Spleen (tissue), 11 donors: ENCODE measurements at regions not wholly inside any gene's neighbourhood (a gene's known extent, or its start where the extent isn't known, plus 50 kb on each side); places are given as distances from the start of the nearest gene placed in this dataset.

ENCODE experiments used
- DNase-seq: peaks from one replicate; pipeline ENCODE4 v3.0.0-alpha.2; 2020
- H3K27ac ChIP-seq, 8 donors: fragments of 200-600 bp; sonication (generic) in 7 of 8; 1 replicate in 4 of 8; 2 replicates in 4 of 8; pipeline versions ENCODE4 v1.5.0 to v1.8.0; 2016 to 2021; ENCODE audit warnings: inconsistent platforms in 4 of 8, mild to moderate bottlenecking in 4 of 8, moderate library complexity in 1 of 8
- H3K27me3 ChIP-seq, 7 donors: fragments of 200-600 bp; sonication (generic) in 6 of 7; replicated peaks in 1 of 7; 1 replicate in 4 of 7; 2 replicates in 3 of 7; pipeline versions ENCODE4 v1.5.0 to v1.8.0; 2016 to 2021; ENCODE audit warnings: inconsistent platforms in 3 of 7, mild to moderate bottlenecking in 1 of 7
- H3K36me3 ChIP-seq, 6 donors: fragments of 200-600 bp; sonication (generic) in 5 of 6; 1 replicate in 4 of 6; 2 replicates in 2 of 6; pipeline versions ENCODE4 v1.5.0 to v1.8.0; 2016 to 2021; ENCODE audit warnings: inconsistent platforms in 2 of 6
- H3K4me1 ChIP-seq, 6 donors: fragments of 200-600 bp; sonication (generic) in 5 of 6; 1 replicate in 3 of 6; 2 replicates in 3 of 6; pipeline versions ENCODE4 v1.5.0 to v1.8.0; 2016 to 2021; ENCODE audit warnings: inconsistent platforms in 3 of 6
- H3K4me3 ChIP-seq, 8 donors: fragments of 200-600 bp; sonication (generic) in 7 of 8; 1 replicate in 4 of 8; 2 replicates in 4 of 8; pipeline versions ENCODE4 v1.5.0 to v1.8.0; 2016 to 2021; ENCODE audit warnings: inconsistent platforms in 4 of 8, mild to moderate bottlenecking in 4 of 8, moderate library complexity in 2 of 8
- H3K9me3 ChIP-seq, 8 donors: fragments of 200-600 bp; sonication (generic) in 7 of 8; 1 replicate in 4 of 8; 2 replicates in 4 of 8; pipeline versions ENCODE4 v1.5.0 to v1.8.0; 2016 to 2021; ENCODE audit warnings: inconsistent platforms in 4 of 8
- CTCF ChIP-seq, 11 experiments: fragments of 200-600 bp in 7 of 11; fragments of 450-650 bp in 4 of 11; sonication (generic) in 4 of 11; IDR thresholded peaks in 8 of 11; conservative IDR thresholded peaks in 3 of 11; 1 replicate in 7 of 11; 2 replicates in 4 of 11; pipeline versions ENCODE4 v1.4.0 to v1.8.0; 2016 to 2021; ENCODE audit warnings: antibody characterized with exemption in 11 of 11, inconsistent platforms in 4 of 11, mild to moderate bottlenecking in 1 of 11
- POLR2A ChIP-seq, 3 donors: fragments of 450-650 bp; IDR thresholded peaks; one replicate each; pipeline ENCODE4 v1.5.1; 2017; ENCODE audit warnings: antibody characterized with exemption in 3 of 3, mild to moderate bottlenecking in 1 of 3
- POLR2AphosphoS5 ChIP-seq, 3 donors: sonication (generic); formaldehyde crosslinking; IDR thresholded peaks; one replicate each; pipeline ENCODE4 v1.5.1; 2017; ENCODE audit warnings: antibody characterized with exemption in 3 of 3
- WGBS, 5 donors: extraction: QIAGEN DNeasy Blood & Tissue Kit in 3 of 5; methylation state at CpG; one replicate each; pipeline versions ENCODE4 v1.1.5 to v1.1.7; 2013 to 2018; 5-methylcytosine and 5-hydroxymethylcytosine counted together
- intact Hi-C: fragments of 100-400 bp; cut with DNase I; formaldehyde crosslinking; loops from one replicate; pipeline ENCODE4 v1.15.0; 2023; ENCODE audit warnings: low total_unique reads
- donor health status: healthy with polysubstance abuse.
- donor health status: DM: no; HTN: no; CAD: no; lungs with moderate emphysema.
- donor health status: DM: no; HTN: no; CAD: no.
- donor health status: Bipolar disorder and iron deficiency.
- donor health status: healthy.
- donor health status: DM: no; HTN: no; CAD: no.
- donor health status: DM: yes; HTN: yes; CAD: no.

- 87 to 94% (median 91%) methylated on average over 2 of the region's 2 CpGs for WGBS, 5 donors
Measured at GRCh38 chr12:71329956-71330355, 109.6 kb upstream of the LGR5 start.

DNA sequence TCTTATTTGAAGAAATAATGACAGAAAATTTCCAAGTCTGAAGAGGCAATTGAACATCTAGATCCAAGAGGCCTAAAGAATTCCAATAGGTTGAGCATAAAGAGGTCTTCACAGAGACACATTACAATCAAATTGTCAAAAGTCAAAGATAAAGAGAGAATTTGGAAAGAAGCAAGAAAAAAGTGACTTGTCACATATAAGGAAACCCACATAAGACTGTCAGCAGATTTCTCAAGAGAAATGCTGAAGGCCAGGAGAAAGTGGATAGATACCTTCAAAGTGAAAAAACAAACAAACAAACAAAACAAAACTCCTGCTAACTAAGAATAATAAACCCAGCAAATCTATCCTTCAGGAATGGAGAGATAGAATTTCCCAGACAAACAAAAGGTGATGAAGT lies 118.1 kb upstream of the LGR5 start:
- Histone ChIP-seq H3K4me1 (no peaks in the 10 kb centered on the region), H3K27me3 (no peaks in the 10 kb centered on the region), H3K9me3 (peaks cover 5 to 51% (median 29%) of the 10 kb centered on the region in 8 donors), H3K27ac (no peak overlapping the region), H3K4me3 (no peak overlapping the region), H3K36me3 (no peaks in the 10 kb centered on the region)
- TF ChIP-seq POLR2AphosphoS5 (IDR thresholded peaks at IDR 0.05) (no peak), POLR2A (IDR thresholded peaks at IDR 0.05) (no peak), CTCF (IDR thresholded peaks at IDR 0.05 in 8 of 11, conservative IDR thresholded peaks at IDR 0.05 in 3 of 11) (no peak)
- DNase-seq, result no peak
- intact Hi-C loops, result no loop called here

More at GRCh38 chr12:71329956-71330355, 109.6 kb upstream of the LGR5 start:
- no peak for DNase-seq
- Histone ChIP-seq H3K4me1 (no peaks in the 10 kb centered on the region), H3K36me3 (no peaks in the 10 kb centered on the region), H3K9me3 (peaks cover 0 to 6% (median 0%) of the 10 kb centered on the region in 8 donors), H3K4me3 (no peak overlapping the region), H3K27ac (no peak overlapping the region), H3K27me3 (no peaks in the 10 kb centered on the region)
- intact Hi-C loops, result no loop called here
- TF ChIP-seq POLR2A (IDR thresholded peaks at IDR 0.05), result no peak
- no peak for TF ChIP-seq CTCF (IDR thresholded peaks at IDR 0.05 in 8 of 11, conservative IDR thresholded peaks at IDR 0.05 in 3 of 11)
- no peak for TF ChIP-seq POLR2AphosphoS5 (IDR thresholded peaks at IDR 0.05)

- no peak for DNase-seq
- no peak for TF ChIP-seq POLR2A (IDR thresholded peaks at IDR 0.05)
- no peak for TF ChIP-seq CTCF (IDR thresholded peaks at IDR 0.05 in 8 of 11, conservative IDR thresholded peaks at IDR 0.05 in 3 of 11)
- no peak for TF ChIP-seq POLR2AphosphoS5 (IDR thresholded peaks at IDR 0.05)
- peaks cover 5 to 51% (median 29%) of the 10 kb centered on the region in 8 donors for H3K9me3 ChIP-seq
- H3K27me3 ChIP-seq, result no peaks in the 10 kb centered on the region
- no peaks in the 10 kb centered on the region for H3K4me1 ChIP-seq
- no peak overlapping the region for H3K4me3 ChIP-seq
- intact Hi-C loops, result no loop called here
- 66 to 84% (median 80%) methylated on average over 1 of the region's 1 CpG for WGBS, 5 donors
- no peak overlapping the region for H3K27ac ChIP-seq
- no peaks in the 10 kb centered on the region for H3K36me3 ChIP-seq
Measured at GRCh38 chr12:71321130-71321529, 118.5 kb upstream of the LGR5 start.

DNA sequence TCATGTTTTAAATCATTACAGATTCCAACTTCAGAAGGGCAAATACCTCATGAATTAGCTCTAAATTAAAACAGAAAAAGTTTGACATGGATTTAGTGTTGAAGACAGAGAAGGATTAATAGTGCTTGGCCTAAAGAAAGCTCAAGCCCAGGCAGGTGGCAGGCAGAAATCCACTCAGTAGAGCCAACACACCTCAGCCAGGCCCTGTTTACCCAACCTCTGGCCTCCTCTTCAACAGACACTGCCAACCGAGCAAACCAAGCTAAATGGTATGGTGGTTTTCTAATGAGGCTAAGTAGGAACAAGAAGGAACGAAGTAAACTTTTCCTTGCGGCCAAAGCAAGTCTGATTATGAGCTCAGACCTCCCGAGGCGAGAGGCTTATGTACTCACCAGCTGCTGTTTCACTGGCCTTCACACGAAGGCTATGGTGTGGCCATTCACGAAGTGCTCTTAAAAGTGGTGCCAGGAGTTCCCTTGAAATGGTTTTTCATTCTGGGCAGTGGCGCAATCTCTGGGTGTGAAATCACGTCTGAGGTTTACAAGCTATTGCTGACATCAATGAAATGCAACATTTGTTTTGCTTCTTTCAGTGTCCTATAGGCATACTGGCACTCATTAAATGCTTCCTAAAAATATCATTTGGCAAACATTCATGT lies 124.1 kb upstream of the LGR5 start:
- WGBS, 5 donors, result 84 to 92% (median 86%) methylated on average over 9 of the region's 9 CpGs
- peaks cover 0 to 26% (median 7%) of the 10 kb centered on the region in 8 donors for H3K9me3 ChIP-seq
- TF ChIP-seq CTCF (IDR thresholded peaks at IDR 0.05 in 8 of 11, conservative IDR thresholded peaks at IDR 0.05 in 3 of 11), result no peak
- no peak for TF ChIP-seq POLR2AphosphoS5 (IDR thresholded peaks at IDR 0.05)
- TF ChIP-seq POLR2A (IDR thresholded peaks at IDR 0.05), result no peak

More for the DNA sequence above, 124.1 kb upstream of the LGR5 start:
- H3K4me3 ChIP-seq, result no peak overlapping the region
- H3K36me3 ChIP-seq, result no peaks in the 10 kb centered on the region
- H3K27me3 ChIP-seq, result no peaks in the 10 kb centered on the region
- no peak for DNase-seq
- intact Hi-C loops, result no loop called here
- H3K4me1 ChIP-seq, result no peaks in the 10 kb centered on the region
- no peak overlapping the region for H3K27ac ChIP-seq
